Stimulated activated naive CD8-positive, alpha-beta T cell treated with anti-CD3 and anti-CD28 coated beads, Interleukin-15, Interleukin-2, amounts not matched to agents 100 ng/mL and 50 ng/mL, for 24 hours (primary cell): ENCODE measurements at regions not wholly inside any gene's neighbourhood (a gene's known extent, or its start where the extent isn't known, plus 50 kb on each side); places are given as distances from the start of the nearest gene placed in this dataset.
A peak's percentile ranks its signal among the peaks of the same experiment; 100 is the strongest.

ENCODE experiments used
- H3K27ac Mint-ChIP-seq: one replicate; pipeline ENCODE4 v1.8.0; 2021; ENCODE audit warnings: mild to moderate bottlenecking, mixed read lengths
- H3K27me3 Mint-ChIP-seq: one replicate; pipeline ENCODE4 v1.8.0; 2021; ENCODE audit warnings: mixed read lengths
- H3K36me3 Mint-ChIP-seq: one replicate; pipeline ENCODE4 v1.8.0; 2021; ENCODE audit warnings: low read depth, mixed read lengths
- H3K4me1 Mint-ChIP-seq: one replicate; pipeline ENCODE4 v1.8.0; 2021; ENCODE audit warnings: low read depth, mixed read lengths
- H3K4me3 Mint-ChIP-seq: one replicate; pipeline ENCODE4 v1.8.0; 2021; ENCODE audit warnings: mild to moderate bottlenecking, mixed read lengths
- H3K9me3 Mint-ChIP-seq: one replicate; pipeline ENCODE4 v1.8.0; 2021; ENCODE audit warnings: mixed read lengths

- Mint-ChIP-seq H3K27me3 (no peaks in the 10 kb centered on the region), H3K9me3 (peaks cover 5% of the 10 kb centered on the region), H3K27ac (no peak overlapping the region), H3K4me1 (no peaks in the 10 kb centered on the region), H3K4me3 (no peak overlapping the region), H3K36me3 (peaks cover 53% of the 10 kb centered on the region)
Measured at GRCh38 chr7:112888781-112889180, 98.6 kb upstream of the TMEM168 start.

GRCh38 chr7:112887976-112888375 is 97.8 kb upstream of the TMEM168 start:
- no peak overlapping the region for H3K27ac Mint-ChIP-seq
- H3K9me3 Mint-ChIP-seq = peaks cover 5% of the 10 kb centered on the region
- no peak overlapping the region for H3K4me3 Mint-ChIP-seq
- H3K36me3 Mint-ChIP-seq = peaks cover 47% of the 10 kb centered on the region
- H3K4me1 Mint-ChIP-seq = peaks cover 3% of the 10 kb centered on the region
- no peaks in the 10 kb centered on the region for H3K27me3 Mint-ChIP-seq

- no peaks in the 10 kb centered on the region for H3K27me3 Mint-ChIP-seq
- H3K4me3 Mint-ChIP-seq = no peak overlapping the region
- no peak overlapping the region for H3K27ac Mint-ChIP-seq
- H3K9me3 Mint-ChIP-seq = peaks cover 5% of the 10 kb centered on the region
- H3K36me3 Mint-ChIP-seq = peaks cover 43% of the 10 kb centered on the region
- H3K4me1 Mint-ChIP-seq = peaks cover 8% of the 10 kb centered on the region
Measured at GRCh38 chr7:112887337-112887736, 97.1 kb upstream of the TMEM168 start.

- Mint-ChIP-seq H3K27ac (no peak overlapping the region), H3K36me3 (peaks cover 43% of the 10 kb centered on the region), H3K9me3 (peaks cover 5% of the 10 kb centered on the region)
Measured at GRCh38 chr7:112886208-112886607, 96.0 kb upstream of the TMEM168 start.

GRCh38 chr7:112882991-112883390 is 92.8 kb upstream of the TMEM168 start:
- H3K27me3 Mint-ChIP-seq = no peaks in the 10 kb centered on the region
- peaks cover 8% of the 10 kb centered on the region for H3K4me1 Mint-ChIP-seq
- no peak overlapping the region for H3K27ac Mint-ChIP-seq
- no peak overlapping the region for H3K4me3 Mint-ChIP-seq
- peaks cover 42% of the 10 kb centered on the region for H3K36me3 Mint-ChIP-seq
- H3K9me3 Mint-ChIP-seq = peaks cover 5% of the 10 kb centered on the region

More at GRCh38 chr7:112886208-112886607, 96.0 kb upstream of the TMEM168 start:
- no peaks in the 10 kb centered on the region for H3K27me3 Mint-ChIP-seq
- H3K4me3 Mint-ChIP-seq = no peak overlapping the region
- peaks cover 8% of the 10 kb centered on the region for H3K4me1 Mint-ChIP-seq

GRCh38 chr7:112882511-112882910 is 92.3 kb upstream of the TMEM168 start:
- H3K4me3 Mint-ChIP-seq = no peak overlapping the region
- H3K9me3 Mint-ChIP-seq = peaks cover 5% of the 10 kb centered on the region
- peaks cover 37% of the 10 kb centered on the region for H3K36me3 Mint-ChIP-seq
- peaks cover 11% of the 10 kb centered on the region for H3K4me1 Mint-ChIP-seq
- no peak overlapping the region for H3K27ac Mint-ChIP-seq
- H3K27me3 Mint-ChIP-seq = no peaks in the 10 kb centered on the region

GRCh38 chr7:112882022-112882421 is 91.8 kb upstream of the TMEM168 start:
- H3K4me1 Mint-ChIP-seq = peaks cover 11% of the 10 kb centered on the region

GRCh38 chr7:112880818-112881418 is 90.7 kb upstream of the TMEM168 start:
- H3K4me1 Mint-ChIP-seq = peaks cover 16% of the 10 kb centered on the region
- H3K27ac Mint-ChIP-seq = no peak overlapping the region
- no peaks in the 10 kb centered on the region for H3K27me3 Mint-ChIP-seq
- H3K36me3 Mint-ChIP-seq = peaks cover 29% of the 10 kb centered on the region
- no peak overlapping the region for H3K4me3 Mint-ChIP-seq
- peaks cover 5% of the 10 kb centered on the region for H3K9me3 Mint-ChIP-seq

More at GRCh38 chr7:112882022-112882421, 91.8 kb upstream of the TMEM168 start:
- Mint-ChIP-seq H3K27me3 (no peaks in the 10 kb centered on the region), H3K36me3 (peaks cover 33% of the 10 kb centered on the region), H3K4me3 (no peak overlapping the region), H3K9me3 (peaks cover 5% of the 10 kb centered on the region), H3K27ac (no peak overlapping the region)

- peaks cover 14% of the 10 kb centered on the region for H3K36me3 Mint-ChIP-seq
- no peaks in the 10 kb centered on the region for H3K27me3 Mint-ChIP-seq
- peaks cover 28% of the 10 kb centered on the region for H3K4me1 Mint-ChIP-seq
- no peak overlapping the region for H3K4me3 Mint-ChIP-seq
- no peaks in the 10 kb centered on the region for H3K9me3 Mint-ChIP-seq
- H3K27ac Mint-ChIP-seq = no peak overlapping the region
Measured at GRCh38 chr7:112877691-112878460, 87.7 kb upstream of the TMEM168 start.

- H3K27ac Mint-ChIP-seq = peak overlapping the region; percentile 9
- no peak overlapping the region for H3K4me3 Mint-ChIP-seq
- no peaks in the 10 kb centered on the region for H3K9me3 Mint-ChIP-seq
- no peaks in the 10 kb centered on the region for H3K27me3 Mint-ChIP-seq
- peaks cover 31% of the 10 kb centered on the region for H3K4me1 Mint-ChIP-seq
- H3K36me3 Mint-ChIP-seq = peaks cover 14% of the 10 kb centered on the region
Measured at GRCh38 chr7:112876877-112877276, 86.7 kb upstream of the TMEM168 start.

GRCh38 chr7:112874909-112875308 is 84.7 kb upstream of the TMEM168 start:
- peaks cover 31% of the 10 kb centered on the region for H3K4me1 Mint-ChIP-seq
- no peaks in the 10 kb centered on the region for H3K9me3 Mint-ChIP-seq
- no peaks in the 10 kb centered on the region for H3K27me3 Mint-ChIP-seq
- H3K36me3 Mint-ChIP-seq = peaks cover 14% of the 10 kb centered on the region
- H3K27ac Mint-ChIP-seq = no peak overlapping the region
- no peak overlapping the region for H3K4me3 Mint-ChIP-seq

- Mint-ChIP-seq H3K27ac (no peak overlapping the region), H3K9me3 (no peaks in the 10 kb centered on the region), H3K36me3 (peaks cover 12% of the 10 kb centered on the region), H3K27me3 (no peaks in the 10 kb centered on the region), H3K4me3 (no peak overlapping the region), H3K4me1 (peaks cover 34% of the 10 kb centered on the region)
Measured at GRCh38 chr7:112873831-112874553, 83.8 kb upstream of the TMEM168 start.

- peaks cover 30% of the 10 kb centered on the region for H3K4me1 Mint-ChIP-seq
- H3K27me3 Mint-ChIP-seq = no peaks in the 10 kb centered on the region
- H3K4me3 Mint-ChIP-seq = no peak overlapping the region
- H3K36me3 Mint-ChIP-seq = no peaks in the 10 kb centered on the region
- no peaks in the 10 kb centered on the region for H3K9me3 Mint-ChIP-seq
- H3K27ac Mint-ChIP-seq = no peak overlapping the region
Measured at GRCh38 chr7:112869111-112869774, 79.0 kb upstream of the TMEM168 start.

- peaks cover 24% of the 10 kb centered on the region for H3K4me1 Mint-ChIP-seq
- H3K27ac Mint-ChIP-seq = no peak overlapping the region
- H3K27me3 Mint-ChIP-seq = no peaks in the 10 kb centered on the region
- no peaks in the 10 kb centered on the region for H3K9me3 Mint-ChIP-seq
- peaks cover 5% of the 10 kb centered on the region for H3K36me3 Mint-ChIP-seq
- no peak overlapping the region for H3K4me3 Mint-ChIP-seq
Measured at GRCh38 chr7:112868609-112869008, 78.4 kb upstream of the TMEM168 start.

- Mint-ChIP-seq H3K9me3 (no peaks in the 10 kb centered on the region), H3K36me3 (peaks cover 18% of the 10 kb centered on the region), H3K4me1 (peaks cover 12% of the 10 kb centered on the region), H3K27me3 (no peaks in the 10 kb centered on the region), H3K4me3 (no peak overlapping the region), H3K27ac (no peak overlapping the region)
Measured at GRCh38 chr7:112866424-112866823, 76.2 kb upstream of the TMEM168 start.
